Activated naive CD8-positive, alpha-beta T cell (primary cell): ENCODE measurements at regions not wholly inside any gene's neighbourhood (a gene's known extent, or its start where the extent isn't known, plus 50 kb on each side); places are given as distances from the start of the nearest gene placed in this dataset.

Experiments used
- H3K27ac Mint-ChIP-seq: one replicate; pipeline ENCODE4 v1.8.0; 2021; ENCODE audit warnings: mixed read lengths
- H3K27me3 Mint-ChIP-seq: one replicate; pipeline ENCODE4 v1.8.0; 2021; ENCODE audit warnings: mixed read lengths
- H3K36me3 Mint-ChIP-seq: one replicate; pipeline ENCODE4 v1.8.0; 2021; ENCODE audit warnings: mixed read lengths
- H3K4me1 Mint-ChIP-seq: one replicate; pipeline ENCODE4 v1.8.0; 2021; ENCODE audit warnings: low read depth, mixed read lengths
- H3K4me3 Mint-ChIP-seq: one replicate; pipeline ENCODE4 v1.8.0; 2021; ENCODE audit warnings: mild to moderate bottlenecking, mixed read lengths
- H3K9me3 Mint-ChIP-seq: one replicate; pipeline ENCODE4 v1.8.0; 2021; ENCODE audit warnings: low read depth, mixed read lengths

DNA sequence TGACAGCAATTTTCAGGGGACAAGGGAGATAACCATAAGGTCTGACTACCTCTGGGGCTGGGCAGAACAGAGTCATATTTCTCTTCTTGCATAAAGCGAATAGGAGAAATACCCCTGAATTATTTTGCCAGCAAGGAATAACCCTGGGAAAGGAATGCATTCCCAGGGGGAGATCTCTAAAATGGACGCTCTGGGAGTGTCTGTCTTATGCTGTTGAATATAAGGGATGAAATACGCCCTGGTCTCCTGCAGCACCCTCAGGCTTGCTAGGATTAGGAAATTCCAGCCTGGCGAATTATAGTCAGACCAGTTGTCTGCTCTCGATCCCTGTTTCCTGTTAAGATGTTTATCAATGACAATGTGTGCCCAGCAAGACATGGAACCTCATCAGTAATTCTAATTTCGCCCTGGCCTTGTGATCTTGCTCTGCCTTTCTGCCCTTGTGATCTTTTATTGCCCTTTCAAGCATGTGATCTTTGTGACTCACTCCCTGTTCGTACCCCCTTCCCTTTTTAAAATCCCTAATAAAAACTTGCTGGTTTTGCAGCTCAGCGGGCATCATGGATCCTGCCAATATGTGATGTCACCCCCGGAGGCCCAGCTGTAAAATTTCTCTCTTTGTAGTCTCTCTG is 221.6 kb upstream of the HS3ST5 start:
- no peaks in the 10 kb centered on the region for H3K36me3 Mint-ChIP-seq
- H3K4me1 Mint-ChIP-seq, result no peaks in the 10 kb centered on the region
- H3K4me3 Mint-ChIP-seq, result no peak overlapping the region
- no peak overlapping the region for H3K27ac Mint-ChIP-seq
- H3K27me3 Mint-ChIP-seq, result no peaks in the 10 kb centered on the region
- peaks cover 18% of the 10 kb centered on the region for H3K9me3 Mint-ChIP-seq

DNA sequence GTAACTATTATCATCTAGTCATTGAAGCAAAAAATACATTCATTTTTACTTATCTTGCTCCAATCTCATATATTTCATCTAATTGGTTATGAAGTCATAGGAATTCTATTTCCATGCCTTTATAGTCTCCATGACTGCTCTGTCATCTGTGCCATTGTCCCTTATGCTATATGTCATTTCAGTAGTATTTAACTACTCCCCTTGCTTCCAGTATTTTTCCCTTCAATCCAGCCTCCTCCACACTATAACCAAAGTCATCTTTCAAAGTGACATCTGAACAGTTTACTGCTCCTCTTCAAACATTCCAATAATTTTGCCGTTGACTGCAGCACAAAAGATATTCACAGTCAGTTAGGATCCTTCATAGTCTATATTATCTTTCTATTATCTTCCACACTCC is 216.6 kb upstream of the HS3ST5 start:
- Mint-ChIP-seq H3K4me3 (no peak overlapping the region), H3K4me1 (no peaks in the 10 kb centered on the region), H3K27ac (no peak overlapping the region), H3K27me3 (no peaks in the 10 kb centered on the region), H3K9me3 (peaks cover 12% of the 10 kb centered on the region), H3K36me3 (no peaks in the 10 kb centered on the region)

DNA sequence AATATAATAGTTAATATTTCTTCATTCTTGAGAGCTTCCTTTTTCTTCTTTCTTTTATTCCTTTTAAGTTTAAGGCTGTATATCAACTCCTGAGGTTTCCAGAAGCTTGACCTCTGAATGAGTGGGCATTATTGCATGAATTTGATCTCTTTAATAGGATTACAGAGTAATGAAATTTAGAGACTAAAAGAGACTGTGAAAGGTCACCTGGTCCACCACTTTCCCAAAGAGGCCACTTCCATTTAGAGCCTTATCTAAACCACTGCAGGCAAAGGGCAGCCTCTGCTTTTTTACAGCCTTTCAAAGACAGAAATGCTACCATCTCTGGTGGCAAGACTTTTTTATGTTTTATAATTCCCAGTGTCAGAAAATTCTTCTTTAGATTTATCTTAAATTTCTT is 215.3 kb upstream of the HS3ST5 start:
- Mint-ChIP-seq H3K4me3 (no peak overlapping the region), H3K4me1 (no peaks in the 10 kb centered on the region), H3K9me3 (peaks cover 4% of the 10 kb centered on the region), H3K36me3 (no peaks in the 10 kb centered on the region), H3K27me3 (no peaks in the 10 kb centered on the region), H3K27ac (no peak overlapping the region)

DNA sequence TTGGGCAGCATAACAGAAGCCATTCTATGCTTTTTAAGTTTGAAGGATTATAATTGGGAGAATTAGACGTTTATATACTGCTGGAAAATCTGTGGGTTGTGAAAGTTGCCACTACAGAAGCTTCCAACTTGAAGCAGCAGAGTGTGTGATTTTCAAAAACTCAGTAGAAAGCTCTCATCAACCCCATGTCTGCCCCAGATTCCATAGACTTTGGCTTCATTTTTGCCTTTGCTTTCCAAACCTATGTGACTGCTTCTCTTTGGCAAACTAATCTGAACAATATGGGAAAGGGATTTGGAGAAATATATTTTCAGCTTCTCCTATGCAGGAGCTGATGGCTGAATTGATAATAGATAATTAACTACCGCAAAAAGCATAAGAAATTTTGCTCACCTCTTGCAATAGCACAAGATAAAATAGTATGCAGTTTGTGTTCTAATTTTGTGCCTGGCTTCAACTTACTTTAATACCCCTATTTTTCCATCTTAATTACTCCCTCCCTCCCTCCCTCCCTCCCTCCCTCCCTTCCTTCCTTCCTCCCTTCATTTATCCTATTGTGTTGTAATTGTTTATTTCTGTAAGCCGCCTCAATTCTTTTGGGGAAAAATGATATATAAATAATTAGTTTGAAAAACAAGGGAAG is 214.1 kb upstream of the HS3ST5 start:
- H3K27ac Mint-ChIP-seq, result no peak overlapping the region
- no peaks in the 10 kb centered on the region for H3K4me1 Mint-ChIP-seq
- H3K4me3 Mint-ChIP-seq, result no peak overlapping the region
- peaks cover 12% of the 10 kb centered on the region for H3K9me3 Mint-ChIP-seq
- no peaks in the 10 kb centered on the region for H3K36me3 Mint-ChIP-seq
- no peaks in the 10 kb centered on the region for H3K27me3 Mint-ChIP-seq

DNA sequence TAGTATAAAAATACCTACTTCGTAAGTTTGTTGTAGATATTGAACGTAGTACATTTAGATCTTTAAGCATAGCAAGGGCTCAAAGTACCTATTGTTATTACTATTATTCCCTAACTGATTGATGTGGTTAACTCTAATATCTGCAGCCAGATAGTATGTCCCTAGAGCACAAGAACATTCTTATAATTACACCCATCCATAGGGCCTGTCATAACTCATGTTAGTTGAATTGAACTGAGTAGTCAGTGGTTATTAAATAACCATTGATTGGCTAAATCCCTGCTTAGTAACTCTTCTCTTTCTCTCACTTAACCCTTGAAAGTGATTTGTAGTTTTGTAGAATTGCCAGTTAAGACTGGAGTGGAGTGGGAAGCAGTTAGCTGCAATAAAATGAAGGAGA is 207.5 kb upstream of the HS3ST5 start:
- no peaks in the 10 kb centered on the region for H3K36me3 Mint-ChIP-seq
- H3K4me3 Mint-ChIP-seq, result no peak overlapping the region
- no peaks in the 10 kb centered on the region for H3K27me3 Mint-ChIP-seq
- peaks cover 29% of the 10 kb centered on the region for H3K9me3 Mint-ChIP-seq
- H3K27ac Mint-ChIP-seq, result no peak overlapping the region
- no peaks in the 10 kb centered on the region for H3K4me1 Mint-ChIP-seq

DNA sequence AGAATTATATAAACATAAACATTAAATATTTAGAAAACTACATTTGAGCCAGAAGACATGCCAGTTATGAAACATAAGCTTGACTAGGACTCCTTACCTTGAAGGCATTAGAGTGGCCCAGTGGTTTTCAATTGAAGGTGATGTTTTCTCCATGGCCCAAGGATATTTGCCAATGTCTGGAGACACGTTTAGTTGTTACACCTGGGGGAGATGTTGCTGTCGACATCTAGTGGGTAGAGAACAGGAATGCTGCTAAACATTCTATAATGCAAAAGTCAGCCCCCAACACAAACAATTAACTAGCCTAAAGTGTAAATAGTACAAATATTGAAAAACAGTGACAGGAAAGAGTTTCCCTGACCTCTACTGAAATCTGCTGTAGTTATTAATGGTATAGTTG is 200.9 kb upstream of the HS3ST5 start:
- Mint-ChIP-seq H3K4me3 (no peak overlapping the region), H3K36me3 (no peaks in the 10 kb centered on the region), H3K4me1 (no peaks in the 10 kb centered on the region), H3K9me3 (peaks cover 2% of the 10 kb centered on the region), H3K27me3 (no peaks in the 10 kb centered on the region), H3K27ac (no peak overlapping the region)

DNA sequence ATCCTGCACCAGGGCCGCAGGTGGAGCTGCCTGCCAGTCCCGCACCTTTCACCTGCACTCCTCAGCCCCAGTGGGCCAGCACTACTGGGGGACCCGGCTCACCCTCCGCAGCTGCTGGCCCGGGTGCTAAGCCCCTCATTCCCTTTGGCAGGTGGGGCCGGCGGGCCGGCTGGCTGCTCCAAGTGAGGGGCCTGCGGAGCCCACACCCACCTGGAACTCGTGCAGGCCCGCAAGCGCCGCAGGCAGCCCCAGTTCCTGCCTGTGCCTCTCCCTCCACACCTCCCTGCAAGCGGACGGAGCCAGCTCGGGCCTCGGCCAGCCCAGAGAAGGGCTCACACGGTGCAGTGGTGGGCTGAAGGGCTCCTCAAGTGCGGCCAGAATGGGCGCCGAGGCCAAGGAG is 199.0 kb upstream of the HS3ST5 start:
- Mint-ChIP-seq H3K9me3 (peaks cover 5% of the 10 kb centered on the region), H3K36me3 (no peaks in the 10 kb centered on the region), H3K27me3 (no peaks in the 10 kb centered on the region), H3K4me3 (no peak overlapping the region), H3K27ac (no peak overlapping the region), H3K4me1 (no peaks in the 10 kb centered on the region)

DNA sequence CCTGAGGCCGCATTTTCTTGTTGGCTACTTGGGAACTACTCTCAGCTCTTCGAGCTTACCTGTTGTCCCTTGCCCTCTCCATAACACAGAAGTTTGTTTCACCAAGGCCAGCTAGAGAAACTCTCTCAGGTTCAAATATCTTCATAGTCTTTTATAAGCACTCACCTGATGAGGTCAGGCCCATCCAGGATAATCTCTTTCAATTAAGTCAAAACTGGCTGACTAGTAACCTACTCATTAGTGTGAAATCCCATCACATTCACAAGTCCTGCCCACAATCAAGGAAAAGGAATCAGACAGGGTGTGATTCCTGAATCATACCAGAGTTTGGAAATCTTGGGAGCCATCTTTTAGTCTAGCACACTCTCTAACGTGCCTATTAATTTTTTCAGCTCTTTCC is 195.2 kb upstream of the HS3ST5 start:
- Mint-ChIP-seq H3K4me3 (no peak overlapping the region), H3K27me3 (no peaks in the 10 kb centered on the region), H3K27ac (no peak overlapping the region), H3K36me3 (no peaks in the 10 kb centered on the region), H3K9me3 (peaks cover 5% of the 10 kb centered on the region), H3K4me1 (no peaks in the 10 kb centered on the region)

DNA sequence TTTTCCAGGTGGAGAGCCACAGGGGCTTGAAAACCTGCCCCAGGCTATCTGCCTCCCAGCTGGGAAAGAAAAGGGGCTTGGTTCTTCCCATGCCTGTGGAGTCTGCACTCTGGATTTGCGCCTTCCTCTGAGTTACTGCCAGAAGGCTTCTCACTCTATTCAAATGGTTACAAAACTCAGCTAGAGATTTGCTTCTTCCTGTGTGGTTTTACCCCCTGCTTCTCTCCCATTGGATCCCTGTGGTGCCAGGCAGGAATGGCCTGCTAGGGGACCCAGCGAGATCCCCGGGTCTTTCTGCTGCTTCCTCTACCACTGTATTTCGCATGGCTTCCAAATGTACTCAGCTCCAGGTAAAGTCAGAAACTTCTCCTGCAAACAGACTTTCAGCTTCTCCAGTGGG is 192.0 kb upstream of the HS3ST5 start:
- H3K4me3 Mint-ChIP-seq, result no peak overlapping the region
- no peaks in the 10 kb centered on the region for H3K4me1 Mint-ChIP-seq
- no peak overlapping the region for H3K27ac Mint-ChIP-seq

DNA sequence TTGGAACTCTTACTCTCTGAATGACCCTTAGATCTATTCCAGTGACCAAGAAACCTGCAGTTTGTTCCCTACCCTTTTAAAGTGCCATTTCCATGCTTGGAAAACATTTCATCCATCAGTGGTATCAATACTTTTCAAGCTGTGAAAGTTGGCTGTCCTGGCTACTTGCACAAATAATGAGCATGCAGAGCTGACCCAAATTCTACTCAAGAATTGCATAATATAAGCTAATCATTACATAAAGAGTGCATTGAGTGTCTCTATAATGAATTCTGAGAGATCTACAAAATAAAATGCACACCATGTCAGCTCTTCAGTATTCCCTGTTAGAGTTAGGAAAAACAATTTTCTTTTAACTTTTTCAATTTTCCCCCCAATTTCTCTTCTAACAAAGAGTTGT is 181.3 kb upstream of the HS3ST5 start:
- H3K4me3 Mint-ChIP-seq, result no peak overlapping the region
- H3K4me1 Mint-ChIP-seq, result no peaks in the 10 kb centered on the region
- H3K27me3 Mint-ChIP-seq, result no peaks in the 10 kb centered on the region
- no peaks in the 10 kb centered on the region for H3K36me3 Mint-ChIP-seq
- H3K9me3 Mint-ChIP-seq, result no peaks in the 10 kb centered on the region
- no peak overlapping the region for H3K27ac Mint-ChIP-seq

More for the DNA sequence above, 192.0 kb upstream of the HS3ST5 start:
- Mint-ChIP-seq H3K27me3 (no peaks in the 10 kb centered on the region), H3K36me3 (no peaks in the 10 kb centered on the region), H3K9me3 (peaks cover 12% of the 10 kb centered on the region)

DNA sequence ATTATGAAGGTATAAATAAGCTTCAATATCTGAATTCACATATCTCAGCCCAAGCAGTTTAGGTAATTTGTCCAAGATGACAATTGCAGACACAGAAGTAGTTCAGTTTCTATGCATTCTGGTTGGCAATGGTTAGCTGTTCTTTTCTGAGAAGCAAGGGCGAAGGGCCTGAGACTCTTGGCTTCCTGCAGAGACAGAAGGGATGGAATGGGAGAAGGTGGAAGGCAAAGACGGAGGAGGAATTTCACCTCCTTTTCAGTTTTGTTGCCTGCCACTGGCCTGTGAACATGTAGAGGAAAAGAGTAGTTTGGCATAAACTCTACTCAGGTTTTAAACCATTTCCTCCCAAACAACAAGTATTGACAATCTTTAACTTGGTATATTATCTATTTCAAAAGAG is 180.7 kb upstream of the HS3ST5 start:
- Mint-ChIP-seq H3K36me3 (no peaks in the 10 kb centered on the region), H3K9me3 (no peaks in the 10 kb centered on the region), H3K27me3 (no peaks in the 10 kb centered on the region), H3K4me1 (no peaks in the 10 kb centered on the region), H3K4me3 (no peak overlapping the region), H3K27ac (no peak overlapping the region)

DNA sequence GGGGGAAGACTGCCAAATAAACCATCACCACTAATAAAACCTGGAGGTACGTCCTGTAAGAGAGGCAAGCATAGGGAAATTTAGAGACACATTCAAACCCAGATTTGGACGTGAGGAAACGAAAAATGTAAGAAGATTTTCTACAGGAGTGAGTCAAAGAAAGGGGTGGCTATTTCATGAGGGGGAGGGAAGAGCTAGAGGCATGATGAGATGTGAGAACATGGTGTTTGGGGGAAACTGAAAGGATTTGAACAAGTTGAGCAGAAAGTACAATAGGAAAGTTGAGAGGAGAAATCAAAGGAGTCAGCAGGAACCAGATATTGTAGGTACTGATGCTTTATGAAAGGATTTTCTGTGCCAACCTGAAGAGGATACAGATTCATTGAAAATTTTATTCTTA is 179.1 kb upstream of the HS3ST5 start:
- Mint-ChIP-seq H3K27me3 (no peaks in the 10 kb centered on the region), H3K9me3 (no peaks in the 10 kb centered on the region), H3K4me3 (no peak overlapping the region), H3K27ac (no peak overlapping the region), H3K36me3 (no peaks in the 10 kb centered on the region), H3K4me1 (no peaks in the 10 kb centered on the region)

DNA sequence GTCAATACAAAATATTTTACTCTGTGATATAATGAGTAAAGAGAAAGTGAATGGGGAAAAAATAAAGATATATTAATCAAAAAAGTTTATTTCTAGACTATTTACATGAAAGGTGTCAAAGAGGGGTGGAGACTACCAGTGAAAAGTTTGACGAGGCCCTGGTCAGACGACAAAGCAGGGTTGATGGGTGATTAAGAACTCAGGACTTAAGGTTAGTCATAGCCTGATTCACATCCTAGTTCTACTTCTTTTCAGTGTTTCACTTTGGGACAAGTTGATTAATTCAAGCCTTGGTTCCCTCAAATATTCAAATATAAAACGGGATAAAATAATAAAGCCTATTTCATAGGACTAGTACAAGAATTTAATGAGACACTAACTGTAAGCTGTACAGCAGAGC is 178.2 kb upstream of the HS3ST5 start:
- no peaks in the 10 kb centered on the region for H3K27me3 Mint-ChIP-seq
- no peak overlapping the region for H3K27ac Mint-ChIP-seq
- H3K4me3 Mint-ChIP-seq, result no peak overlapping the region
- H3K36me3 Mint-ChIP-seq, result no peaks in the 10 kb centered on the region
- no peaks in the 10 kb centered on the region for H3K4me1 Mint-ChIP-seq
- no peaks in the 10 kb centered on the region for H3K9me3 Mint-ChIP-seq

DNA sequence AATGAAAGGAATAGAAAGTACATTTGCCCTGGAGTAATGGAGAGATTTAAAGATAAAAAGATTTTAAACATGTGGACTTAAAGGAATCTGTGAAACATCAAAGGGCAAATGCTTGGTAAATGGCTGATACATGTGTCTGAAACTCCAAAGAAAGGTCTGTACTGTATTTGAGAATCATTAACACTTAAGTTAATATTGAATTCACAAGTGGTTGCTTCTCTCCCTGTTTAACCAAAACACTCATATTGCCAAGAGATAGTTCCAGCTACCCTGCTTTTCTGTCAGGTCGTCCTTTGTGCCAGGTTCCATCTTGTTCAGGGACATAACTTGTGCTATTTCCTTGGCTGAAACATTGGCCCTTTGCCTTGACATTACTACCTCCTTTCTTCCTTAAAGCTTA is 171.3 kb upstream of the HS3ST5 start:
- H3K36me3 Mint-ChIP-seq, result no peaks in the 10 kb centered on the region
- no peaks in the 10 kb centered on the region for H3K27me3 Mint-ChIP-seq
- H3K27ac Mint-ChIP-seq, result no peak overlapping the region
- no peaks in the 10 kb centered on the region for H3K4me1 Mint-ChIP-seq
- H3K4me3 Mint-ChIP-seq, result no peak overlapping the region
- no peaks in the 10 kb centered on the region for H3K9me3 Mint-ChIP-seq

DNA sequence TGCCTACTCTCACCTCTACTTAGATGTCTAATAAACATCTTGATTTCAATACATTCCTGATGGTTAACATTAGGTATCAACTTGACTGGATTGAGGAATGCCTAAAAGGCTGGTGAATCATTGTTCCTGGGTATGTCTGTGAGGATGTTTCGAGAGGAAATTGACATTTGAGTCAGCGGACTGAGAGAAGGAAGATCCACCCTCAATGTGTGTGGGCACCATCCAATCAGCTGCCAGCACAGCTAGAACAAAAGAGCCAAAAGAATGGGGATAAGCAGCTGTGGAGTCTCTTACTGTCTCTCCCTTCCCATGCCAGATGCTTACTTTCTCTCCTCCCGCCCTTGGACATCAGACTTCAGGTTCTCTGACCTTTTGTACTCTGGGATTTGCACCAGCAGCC is 128.6 kb upstream of the HS3ST5 start:
- no peak overlapping the region for H3K27ac Mint-ChIP-seq
- no peaks in the 10 kb centered on the region for H3K9me3 Mint-ChIP-seq
- H3K36me3 Mint-ChIP-seq, result no peaks in the 10 kb centered on the region
- no peaks in the 10 kb centered on the region for H3K4me1 Mint-ChIP-seq
- H3K27me3 Mint-ChIP-seq, result no peaks in the 10 kb centered on the region
- H3K4me3 Mint-ChIP-seq, result no peak overlapping the region

DNA sequence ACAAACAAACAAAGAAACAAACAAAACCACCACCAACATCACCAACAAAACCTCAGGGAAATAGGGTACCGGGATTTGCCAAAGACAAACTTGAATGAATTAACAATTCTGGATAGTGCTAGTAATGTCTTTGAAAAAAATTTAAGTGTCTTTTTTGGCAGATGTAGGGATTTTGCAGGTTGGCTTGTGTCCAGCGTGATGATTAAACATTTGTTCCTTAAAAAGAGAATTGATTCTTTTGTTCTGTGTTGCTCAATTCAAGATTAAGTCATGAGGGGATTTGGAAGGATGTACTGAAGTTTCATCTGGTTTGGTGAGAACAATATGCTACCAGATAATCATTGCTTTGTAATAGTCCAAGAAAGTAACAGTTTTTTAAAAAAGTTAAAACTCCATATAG is 125.1 kb upstream of the HS3ST5 start:
- Mint-ChIP-seq H3K36me3 (no peaks in the 10 kb centered on the region), H3K9me3 (peaks cover 3% of the 10 kb centered on the region), H3K4me3 (no peak overlapping the region), H3K27me3 (no peaks in the 10 kb centered on the region), H3K4me1 (no peaks in the 10 kb centered on the region), H3K27ac (no peak overlapping the region)
